GM12801 (cell line): ENCODE measurements at regions not wholly inside any gene's neighbourhood (a gene's known extent, or its start where the extent isn't known, plus 50 kb on each side); places are given as distances from the start of the nearest gene placed in this dataset.

Source experiments
- CTCF ChIP-seq: IDR thresholded peaks from one replicate; pipeline ENCODE4 v1.5.1; 2011; ENCODE audit warnings: control low read depth; ENCODE audit not compliant: insufficient read length; ENCODE audit errors: extremely low read depth

DNA sequence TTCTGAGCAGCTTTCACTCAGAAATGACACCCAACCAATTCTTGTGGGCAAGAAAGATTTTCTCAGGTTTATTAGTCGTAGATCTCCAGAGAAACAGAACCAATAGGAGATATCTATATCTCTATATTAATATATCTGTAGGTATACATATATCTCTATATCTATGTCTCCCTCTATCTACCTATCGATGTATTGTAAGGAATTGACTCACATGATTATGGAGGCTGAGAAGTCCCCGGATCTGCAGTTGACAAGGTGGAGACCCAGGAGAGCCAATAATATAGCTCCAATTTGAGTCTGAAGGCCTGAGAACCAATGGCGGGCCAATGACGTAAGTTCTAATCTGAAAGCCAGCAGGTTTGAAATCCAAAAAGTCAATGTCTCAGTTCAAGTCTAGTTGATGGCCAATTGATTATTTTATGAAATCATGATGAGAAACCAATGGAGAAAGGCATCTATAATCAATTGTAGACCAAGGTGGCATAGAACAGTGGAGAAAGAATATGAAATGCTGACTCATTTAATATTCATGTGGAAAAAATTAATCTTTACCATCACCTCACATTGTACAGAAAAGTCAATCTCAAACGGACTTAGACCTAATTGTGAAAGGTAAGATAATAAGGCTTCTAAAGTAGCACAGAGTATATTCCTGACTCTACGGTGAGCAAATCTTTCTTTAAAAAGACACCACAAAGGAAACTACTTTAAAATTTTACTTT lies 65.6 kb upstream of the CHRNA7 start:
- no peak for TF ChIP-seq CTCF

DNA sequence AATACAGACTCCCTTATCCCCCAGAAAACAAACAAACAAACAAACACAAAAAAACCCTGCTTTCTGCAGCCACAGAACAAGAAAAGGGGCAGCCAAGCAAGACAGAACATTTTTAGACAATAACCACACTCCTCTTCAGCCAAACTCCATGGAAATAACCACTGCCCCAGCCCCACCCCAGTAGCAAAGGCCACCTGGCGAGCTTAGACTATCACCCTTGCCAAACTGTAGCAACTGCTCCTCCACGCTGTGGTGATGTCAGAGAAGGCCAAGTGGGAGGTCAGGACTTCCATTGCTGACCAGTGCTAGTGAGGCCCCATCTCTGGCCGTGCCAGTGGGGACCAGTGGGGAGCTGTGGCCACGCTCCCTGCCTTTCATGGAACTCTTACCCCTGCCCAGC lies 60.3 kb upstream of the CHRNA7 start:
- TF ChIP-seq CTCF, result no peak

DNA sequence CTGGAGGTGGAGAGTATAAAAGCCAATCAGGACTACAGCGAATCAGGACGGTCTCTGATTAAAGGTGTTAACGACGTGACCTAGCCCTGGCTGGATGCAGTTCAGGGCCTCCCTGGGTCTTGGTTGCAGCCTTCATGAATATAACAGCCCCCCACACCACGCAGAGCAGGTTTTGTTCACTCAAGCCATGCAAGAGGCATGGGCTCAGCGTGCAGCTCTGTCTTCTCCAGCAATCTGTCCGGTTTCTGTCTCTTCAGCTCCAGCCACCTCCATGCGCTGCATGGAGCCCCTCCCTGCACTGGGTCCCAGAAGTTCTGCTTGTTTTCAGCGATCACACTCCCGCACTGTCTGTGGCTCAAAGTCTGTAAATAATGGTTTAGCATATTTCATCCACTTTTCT lies 57.1 kb upstream of the CHRNA7 start:
- TF ChIP-seq CTCF, result no peak

- no peak for TF ChIP-seq CTCF
These were observed 56.0 kb upstream of the CHRNA7 start for GRCh38 chr15:31974154-31974794.

GRCh38 chr15:31974855-31975829 lies 55.2 kb upstream of the CHRNA7 start:
- TF ChIP-seq CTCF, result no peak

DNA sequence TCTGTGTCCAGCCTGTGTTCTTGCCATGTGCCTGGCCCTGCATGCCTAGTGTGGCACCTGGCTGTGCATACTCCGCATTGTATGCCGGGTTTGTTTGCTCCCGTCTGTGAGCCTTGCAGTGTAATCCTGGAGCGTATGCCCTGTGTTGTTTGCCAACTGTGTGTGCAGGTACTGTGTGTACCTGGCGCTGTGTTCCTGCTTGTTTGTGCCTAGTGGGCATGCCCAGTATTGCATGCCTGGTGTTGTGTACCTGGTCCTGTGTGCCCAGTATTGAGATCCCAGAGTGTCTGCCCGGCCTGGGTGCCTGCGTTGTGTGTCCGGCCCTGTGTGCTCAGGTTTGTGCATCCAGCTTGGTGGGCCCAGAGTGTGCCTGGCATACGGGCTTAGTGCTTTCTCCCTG lies 54.5 kb upstream of the CHRNA7 start:
- TF ChIP-seq CTCF, result no peak

DNA sequence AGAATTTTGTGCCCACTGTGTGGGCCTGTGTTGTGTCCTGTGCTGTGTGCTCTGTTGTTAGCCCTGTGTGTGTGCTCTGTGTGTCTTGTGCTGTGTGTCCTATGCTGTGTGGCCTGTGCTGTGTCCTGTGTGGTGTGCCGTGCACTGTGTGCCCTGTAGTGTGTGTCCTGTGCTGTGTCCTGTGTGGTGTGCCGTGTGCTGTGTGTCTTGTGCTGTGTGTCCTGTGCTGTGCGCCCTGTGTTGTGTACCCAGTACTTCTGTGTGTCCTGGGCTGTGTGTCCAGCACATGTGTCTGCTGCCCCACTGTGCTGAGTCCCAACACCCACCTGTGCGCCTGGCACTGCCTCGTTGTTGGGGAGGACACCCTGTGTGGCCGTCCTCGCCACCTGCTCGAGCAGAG lies 53.2 kb upstream of the CHRNA7 start:
- no peak for TF ChIP-seq CTCF
